ENCODE measurements at regions not wholly inside any gene's neighbourhood (a gene's known extent, or its start where the extent isn't known, plus 50 kb on each side); places are given as distances from the start of the nearest gene placed in this dataset.

DNA sequence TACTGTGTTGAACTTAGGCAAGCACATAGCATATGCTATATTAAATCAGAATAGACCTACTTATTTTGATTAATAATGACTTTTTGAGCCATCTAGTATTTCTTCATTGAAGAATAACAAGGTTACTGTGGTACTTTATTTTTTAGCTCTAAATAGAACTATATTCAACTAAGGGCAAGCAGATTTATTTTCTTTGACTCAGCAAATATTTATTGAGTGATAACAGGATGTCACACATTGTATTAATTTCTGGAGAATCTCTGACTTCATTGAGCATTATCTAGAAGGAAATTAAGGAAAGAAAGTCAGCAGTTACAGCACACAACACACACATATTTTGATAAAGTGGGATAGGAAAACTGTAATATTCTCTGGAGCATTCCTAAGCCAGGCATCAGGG is 407.4 kb downstream of the CD109 start:
- Histone ChIP-seq H4K20me1 (ENCODE audit: insufficient read depth) (no peaks in the 10 kb centered on the region), H3K79me2 (replicated peaks; ENCODE audit: insufficient read depth, low read length) (no peaks in the 10 kb centered on the region), H3K27ac (ENCODE audit: low read length) (no peak overlapping the region), H3K36me3 (ENCODE audit: insufficient read depth, low read length) (no peaks in the 10 kb centered on the region), H3F3A (ENCODE audit: insufficient read depth, low read length, poor library complexity, severe bottlenecking) (no peaks in the 10 kb centered on the region), H3K27me3 (ENCODE audit: insufficient read depth, low read depth, low read length) (no peaks in the 10 kb centered on the region), H3K4me3 (ENCODE audit: low read length) (no peak overlapping the region), H3K9me3 (ENCODE audit: low read length) (no peaks in the 10 kb centered on the region), H3K9me2 (ENCODE audit: insufficient read depth, low read length) (no peaks in the 10 kb centered on the region), H3K4me2 (ENCODE audit: low read length) (no peak overlapping the region), H3K9ac (ENCODE audit: low read length) (no peak overlapping the region), H2AFZ (ENCODE audit: low read depth, low read length) (no peak overlapping the region)
- TF ChIP-seq TAF1 (IDR thresholded peaks at IDR 0.05; ENCODE audit: low read depth) (no peak), RAD21 (conservative IDR thresholded peaks at IDR 0.05) (no peak), EZH2 (IDR thresholded peaks at IDR 0.05; ENCODE audit: borderline replicate concordance, insufficient read depth, low read length, poor library complexity, severe bottlenecking) (no peak), MXI1 (conservative IDR thresholded peaks at IDR 0.05; ENCODE audit: poor library complexity, severe bottlenecking) (no peak), SMC3 (conservative IDR thresholded peaks at IDR 0.05; ENCODE audit: poor library complexity) (no peak), POLR2AphosphoS5 (IDR thresholded peaks at IDR 0.05) (no peak), EP300 (conservative IDR thresholded peaks at IDR 0.05; ENCODE audit: poor library complexity, severe bottlenecking) (no peak)
- TF ChIP-seq, protein P1, sequence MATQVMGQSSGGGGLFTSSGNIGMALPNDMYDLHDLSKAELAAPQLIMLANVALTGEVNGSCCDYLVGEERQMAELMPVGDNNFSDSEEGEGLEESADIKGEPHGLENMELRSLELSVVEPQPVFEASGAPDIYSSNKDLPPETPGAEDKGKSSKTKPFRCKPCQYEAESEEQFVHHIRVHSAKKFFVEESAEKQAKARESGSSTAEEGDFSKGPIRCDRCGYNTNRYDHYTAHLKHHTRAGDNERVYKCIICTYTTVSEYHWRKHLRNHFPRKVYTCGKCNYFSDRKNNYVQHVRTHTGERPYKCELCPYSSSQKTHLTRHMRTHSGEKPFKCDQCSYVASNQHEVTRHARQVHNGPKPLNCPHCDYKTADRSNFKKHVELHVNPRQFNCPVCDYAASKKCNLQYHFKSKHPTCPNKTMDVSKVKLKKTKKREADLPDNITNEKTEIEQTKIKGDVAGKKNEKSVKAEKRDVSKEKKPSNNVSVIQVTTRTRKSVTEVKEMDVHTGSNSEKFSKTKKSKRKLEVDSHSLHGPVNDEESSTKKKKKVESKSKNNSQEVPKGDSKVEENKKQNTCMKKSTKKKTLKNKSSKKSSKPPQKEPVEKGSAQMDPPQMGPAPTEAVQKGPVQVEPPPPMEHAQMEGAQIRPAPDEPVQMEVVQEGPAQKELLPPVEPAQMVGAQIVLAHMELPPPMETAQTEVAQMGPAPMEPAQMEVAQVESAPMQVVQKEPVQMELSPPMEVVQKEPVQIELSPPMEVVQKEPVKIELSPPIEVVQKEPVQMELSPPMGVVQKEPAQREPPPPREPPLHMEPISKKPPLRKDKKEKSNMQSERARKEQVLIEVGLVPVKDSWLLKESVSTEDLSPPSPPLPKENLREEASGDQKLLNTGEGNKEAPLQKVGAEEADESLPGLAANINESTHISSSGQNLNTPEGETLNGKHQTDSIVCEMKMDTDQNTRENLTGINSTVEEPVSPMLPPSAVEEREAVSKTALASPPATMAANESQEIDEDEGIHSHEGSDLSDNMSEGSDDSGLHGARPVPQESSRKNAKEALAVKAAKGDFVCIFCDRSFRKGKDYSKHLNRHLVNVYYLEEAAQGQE (IDR thresholded peaks at IDR 0.05; ENCODE audit: borderline replicate concordance) = no peak
- TF ChIP-seq, protein P2, sequence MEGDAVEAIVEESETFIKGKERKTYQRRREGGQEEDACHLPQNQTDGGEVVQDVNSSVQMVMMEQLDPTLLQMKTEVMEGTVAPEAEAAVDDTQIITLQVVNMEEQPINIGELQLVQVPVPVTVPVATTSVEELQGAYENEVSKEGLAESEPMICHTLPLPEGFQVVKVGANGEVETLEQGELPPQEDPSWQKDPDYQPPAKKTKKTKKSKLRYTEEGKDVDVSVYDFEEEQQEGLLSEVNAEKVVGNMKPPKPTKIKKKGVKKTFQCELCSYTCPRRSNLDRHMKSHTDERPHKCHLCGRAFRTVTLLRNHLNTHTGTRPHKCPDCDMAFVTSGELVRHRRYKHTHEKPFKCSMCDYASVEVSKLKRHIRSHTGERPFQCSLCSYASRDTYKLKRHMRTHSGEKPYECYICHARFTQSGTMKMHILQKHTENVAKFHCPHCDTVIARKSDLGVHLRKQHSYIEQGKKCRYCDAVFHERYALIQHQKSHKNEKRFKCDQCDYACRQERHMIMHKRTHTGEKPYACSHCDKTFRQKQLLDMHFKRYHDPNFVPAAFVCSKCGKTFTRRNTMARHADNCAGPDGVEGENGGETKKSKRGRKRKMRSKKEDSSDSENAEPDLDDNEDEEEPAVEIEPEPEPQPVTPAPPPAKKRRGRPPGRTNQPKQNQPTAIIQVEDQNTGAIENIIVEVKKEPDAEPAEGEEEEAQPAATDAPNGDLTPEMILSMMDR (IDR thresholded peaks at IDR 0.05; ENCODE audit: poor library complexity, severe bottlenecking) = no peak

DNA sequence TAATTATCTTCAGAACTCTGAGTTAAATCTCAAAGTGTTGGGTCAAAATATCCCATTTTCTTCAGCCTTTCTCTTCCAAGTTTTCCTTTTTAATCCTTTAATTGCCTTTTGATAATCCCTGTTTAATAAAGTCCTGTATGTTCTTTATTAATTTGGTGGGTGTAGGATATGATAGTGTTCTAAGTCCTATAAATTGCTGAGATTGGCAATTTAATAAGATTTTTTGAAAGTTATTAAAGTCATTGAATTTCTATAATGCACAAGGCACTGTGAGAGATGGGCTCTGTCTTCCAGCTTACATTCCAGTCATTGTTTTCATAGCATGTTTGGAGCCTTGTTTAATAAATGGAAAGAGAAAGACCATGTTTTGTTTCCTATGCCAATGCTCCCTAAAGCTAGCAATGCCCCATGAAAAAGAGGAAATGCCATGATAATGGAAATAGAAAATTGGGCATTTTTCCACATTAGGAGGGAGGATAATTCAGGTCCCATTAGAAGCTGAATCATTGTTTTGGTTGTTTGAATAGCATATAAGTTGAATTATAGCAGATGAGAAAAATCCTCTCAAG is 404.8 kb downstream of the CD109 start:
- Histone ChIP-seq H3K9me2 (ENCODE audit: insufficient read depth, low read length) (no peaks in the 10 kb centered on the region), H3K27me3 (ENCODE audit: insufficient read depth, low read depth, low read length) (no peaks in the 10 kb centered on the region), H3K9me3 (ENCODE audit: low read length) (no peaks in the 10 kb centered on the region), H4K20me1 (ENCODE audit: insufficient read depth) (no peaks in the 10 kb centered on the region), H3F3A (ENCODE audit: insufficient read depth, low read length, poor library complexity, severe bottlenecking) (no peaks in the 10 kb centered on the region), H3K9ac (ENCODE audit: low read length) (no peak overlapping the region), H3K4me2 (ENCODE audit: low read length) (no peak overlapping the region), H3K27ac (ENCODE audit: low read length) (no peak overlapping the region), H3K79me2 (replicated peaks; ENCODE audit: insufficient read depth, low read length) (no peaks in the 10 kb centered on the region), H3K4me3 (ENCODE audit: low read length) (no peak overlapping the region), H3K36me3 (ENCODE audit: insufficient read depth, low read length) (no peaks in the 10 kb centered on the region), H2AFZ (ENCODE audit: low read depth, low read length) (no peak overlapping the region)
- TF ChIP-seq MXI1 (conservative IDR thresholded peaks at IDR 0.05; ENCODE audit: poor library complexity, severe bottlenecking) (no peak), EP300 (conservative IDR thresholded peaks at IDR 0.05; ENCODE audit: poor library complexity, severe bottlenecking) (no peak), EZH2 (IDR thresholded peaks at IDR 0.05; ENCODE audit: borderline replicate concordance, insufficient read depth, low read length, poor library complexity, severe bottlenecking) (no peak), TAF1 (IDR thresholded peaks at IDR 0.05; ENCODE audit: low read depth) (no peak), RAD21 (conservative IDR thresholded peaks at IDR 0.05) (no peak), SMC3 (conservative IDR thresholded peaks at IDR 0.05; ENCODE audit: poor library complexity) (no peak), POLR2AphosphoS5 (IDR thresholded peaks at IDR 0.05) (no peak)
- TF ChIP-seq, protein P1 (IDR thresholded peaks at IDR 0.05; ENCODE audit: borderline replicate concordance) = no peak
- TF ChIP-seq, protein P2 (IDR thresholded peaks at IDR 0.05; ENCODE audit: poor library complexity, severe bottlenecking) = no peak

All from neural cell (in vitro differentiated cells).